Liver (tissue), 3 donors: ENCODE measurements at regions not wholly inside any gene's neighbourhood (a gene's known extent, or its start where the extent isn't known, plus 50 kb on each side); places are given as distances from the start of the nearest gene placed in this dataset.

Experiments used
- EGR1 ChIP-seq, 2 donors: IDR thresholded peaks; 2 replicates each; pipeline ENCODE4 v1.6.1; 2016 to 2018; ENCODE audit warnings: antibody characterized with exemption in 2 of 2, low read depth in 2 of 2
- FOXA1 ChIP-seq: IDR thresholded peaks from 2 replicates; pipeline ENCODE4 v1.6.1; 2016; ENCODE audit warnings: antibody characterized with exemption
- FOXA2 ChIP-seq: IDR thresholded peaks from 2 replicates; pipeline ENCODE4 v1.6.1; 2016; ENCODE audit warnings: antibody characterized with exemption
- GABPA ChIP-seq, 2 donors: IDR thresholded peaks in 1 of 2; conservative IDR thresholded peaks in 1 of 2; 2 replicates each; pipeline ENCODE4 v1.6.1; 2016; ENCODE audit warnings: antibody characterized with exemption in 2 of 2, mild to moderate bottlenecking in 1 of 2, moderate library complexity in 1 of 2
- RAD21 ChIP-seq, 2 donors: IDR thresholded peaks; 2 replicates each; pipeline ENCODE4 v1.6.1; 2016; ENCODE audit warnings: antibody characterized with exemption in 2 of 2, mild to moderate bottlenecking in 2 of 2
- SP1 ChIP-seq: IDR thresholded peaks from 2 replicates; pipeline ENCODE4 v1.6.1; 2018; ENCODE audit warnings: antibody characterized with exemption, mild to moderate bottlenecking
- TAF1 ChIP-seq: conservative IDR thresholded peaks from 2 replicates; pipeline ENCODE4 v1.6.1; 2016; ENCODE audit warnings: antibody characterized with exemption, mild to moderate bottlenecking
- YY1 ChIP-seq: IDR thresholded peaks from 2 replicates; pipeline ENCODE4 v1.6.1; 2016; ENCODE audit warnings: antibody characterized with exemption, mild to moderate bottlenecking
- TF ChIP-seq, protein P1 (sequence below): IDR thresholded peaks from 2 replicates; pipeline ENCODE4 v1.6.1; 2016; ENCODE audit warnings: antibody characterized with exemption, mild to moderate bottlenecking
- TF ChIP-seq, protein P2 (sequence below): fragments of 150-350 bp; IDR thresholded peaks from 2 replicates; pipeline ENCODE4 v1.5.1; 2017; ENCODE audit warnings: improper control_type of control experiment, low read depth, low read length; ENCODE audit not compliant: missing input control
- TF ChIP-seq, protein P3 (sequence below): IDR thresholded peaks from 2 replicates; pipeline ENCODE4 v1.6.1; 2016; ENCODE audit warnings: antibody characterized with exemption
- TF ChIP-seq, protein P4 (sequence below): IDR thresholded peaks from 2 replicates; pipeline ENCODE4 v1.6.1; 2016; ENCODE audit warnings: antibody characterized with exemption
- donor health status: healthy.
- donor health status: healthy.

DNA sequence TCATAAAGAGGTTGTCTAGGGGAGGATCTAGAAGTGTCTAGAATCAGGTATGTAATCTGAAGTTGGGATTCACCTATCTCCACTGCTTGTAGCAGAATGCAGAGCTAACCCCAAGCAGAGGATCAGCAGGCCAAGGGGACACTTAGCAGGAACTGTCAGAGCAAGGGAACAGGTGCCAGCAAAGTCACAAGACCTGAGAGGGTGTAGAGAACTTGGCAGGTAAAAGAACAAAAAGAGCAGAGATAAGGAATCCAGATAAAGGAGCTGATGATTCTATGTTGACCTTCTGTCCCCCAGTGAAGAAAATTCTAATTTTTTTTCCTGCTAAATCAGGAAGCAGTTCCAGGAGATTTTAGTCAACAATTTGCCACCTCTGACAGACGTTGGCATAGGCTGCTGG lies 91.4 kb upstream of the CCDC71L start:
- TF ChIP-seq, protein P1, sequence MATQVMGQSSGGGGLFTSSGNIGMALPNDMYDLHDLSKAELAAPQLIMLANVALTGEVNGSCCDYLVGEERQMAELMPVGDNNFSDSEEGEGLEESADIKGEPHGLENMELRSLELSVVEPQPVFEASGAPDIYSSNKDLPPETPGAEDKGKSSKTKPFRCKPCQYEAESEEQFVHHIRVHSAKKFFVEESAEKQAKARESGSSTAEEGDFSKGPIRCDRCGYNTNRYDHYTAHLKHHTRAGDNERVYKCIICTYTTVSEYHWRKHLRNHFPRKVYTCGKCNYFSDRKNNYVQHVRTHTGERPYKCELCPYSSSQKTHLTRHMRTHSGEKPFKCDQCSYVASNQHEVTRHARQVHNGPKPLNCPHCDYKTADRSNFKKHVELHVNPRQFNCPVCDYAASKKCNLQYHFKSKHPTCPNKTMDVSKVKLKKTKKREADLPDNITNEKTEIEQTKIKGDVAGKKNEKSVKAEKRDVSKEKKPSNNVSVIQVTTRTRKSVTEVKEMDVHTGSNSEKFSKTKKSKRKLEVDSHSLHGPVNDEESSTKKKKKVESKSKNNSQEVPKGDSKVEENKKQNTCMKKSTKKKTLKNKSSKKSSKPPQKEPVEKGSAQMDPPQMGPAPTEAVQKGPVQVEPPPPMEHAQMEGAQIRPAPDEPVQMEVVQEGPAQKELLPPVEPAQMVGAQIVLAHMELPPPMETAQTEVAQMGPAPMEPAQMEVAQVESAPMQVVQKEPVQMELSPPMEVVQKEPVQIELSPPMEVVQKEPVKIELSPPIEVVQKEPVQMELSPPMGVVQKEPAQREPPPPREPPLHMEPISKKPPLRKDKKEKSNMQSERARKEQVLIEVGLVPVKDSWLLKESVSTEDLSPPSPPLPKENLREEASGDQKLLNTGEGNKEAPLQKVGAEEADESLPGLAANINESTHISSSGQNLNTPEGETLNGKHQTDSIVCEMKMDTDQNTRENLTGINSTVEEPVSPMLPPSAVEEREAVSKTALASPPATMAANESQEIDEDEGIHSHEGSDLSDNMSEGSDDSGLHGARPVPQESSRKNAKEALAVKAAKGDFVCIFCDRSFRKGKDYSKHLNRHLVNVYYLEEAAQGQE = no peak
- TF ChIP-seq, protein P2, sequence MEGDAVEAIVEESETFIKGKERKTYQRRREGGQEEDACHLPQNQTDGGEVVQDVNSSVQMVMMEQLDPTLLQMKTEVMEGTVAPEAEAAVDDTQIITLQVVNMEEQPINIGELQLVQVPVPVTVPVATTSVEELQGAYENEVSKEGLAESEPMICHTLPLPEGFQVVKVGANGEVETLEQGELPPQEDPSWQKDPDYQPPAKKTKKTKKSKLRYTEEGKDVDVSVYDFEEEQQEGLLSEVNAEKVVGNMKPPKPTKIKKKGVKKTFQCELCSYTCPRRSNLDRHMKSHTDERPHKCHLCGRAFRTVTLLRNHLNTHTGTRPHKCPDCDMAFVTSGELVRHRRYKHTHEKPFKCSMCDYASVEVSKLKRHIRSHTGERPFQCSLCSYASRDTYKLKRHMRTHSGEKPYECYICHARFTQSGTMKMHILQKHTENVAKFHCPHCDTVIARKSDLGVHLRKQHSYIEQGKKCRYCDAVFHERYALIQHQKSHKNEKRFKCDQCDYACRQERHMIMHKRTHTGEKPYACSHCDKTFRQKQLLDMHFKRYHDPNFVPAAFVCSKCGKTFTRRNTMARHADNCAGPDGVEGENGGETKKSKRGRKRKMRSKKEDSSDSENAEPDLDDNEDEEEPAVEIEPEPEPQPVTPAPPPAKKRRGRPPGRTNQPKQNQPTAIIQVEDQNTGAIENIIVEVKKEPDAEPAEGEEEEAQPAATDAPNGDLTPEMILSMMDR = no peak
- TF ChIP-seq TAF1 (no peak), GABPA (IDR thresholded peaks at IDR 0.05 in 1 of 2, conservative IDR thresholded peaks at IDR 0.05 in 1 of 2) (no peak), EGR1 (IDR thresholded peaks at IDR 0.05; ENCODE audit: low read depth in 2 of 2) (no peak), YY1 (no peak), SP1 (no peak), FOXA2 (no peak), FOXA1 (no peak), RAD21 (IDR thresholded peaks at IDR 0.05) (no peak)
- TF ChIP-seq, protein P3, sequence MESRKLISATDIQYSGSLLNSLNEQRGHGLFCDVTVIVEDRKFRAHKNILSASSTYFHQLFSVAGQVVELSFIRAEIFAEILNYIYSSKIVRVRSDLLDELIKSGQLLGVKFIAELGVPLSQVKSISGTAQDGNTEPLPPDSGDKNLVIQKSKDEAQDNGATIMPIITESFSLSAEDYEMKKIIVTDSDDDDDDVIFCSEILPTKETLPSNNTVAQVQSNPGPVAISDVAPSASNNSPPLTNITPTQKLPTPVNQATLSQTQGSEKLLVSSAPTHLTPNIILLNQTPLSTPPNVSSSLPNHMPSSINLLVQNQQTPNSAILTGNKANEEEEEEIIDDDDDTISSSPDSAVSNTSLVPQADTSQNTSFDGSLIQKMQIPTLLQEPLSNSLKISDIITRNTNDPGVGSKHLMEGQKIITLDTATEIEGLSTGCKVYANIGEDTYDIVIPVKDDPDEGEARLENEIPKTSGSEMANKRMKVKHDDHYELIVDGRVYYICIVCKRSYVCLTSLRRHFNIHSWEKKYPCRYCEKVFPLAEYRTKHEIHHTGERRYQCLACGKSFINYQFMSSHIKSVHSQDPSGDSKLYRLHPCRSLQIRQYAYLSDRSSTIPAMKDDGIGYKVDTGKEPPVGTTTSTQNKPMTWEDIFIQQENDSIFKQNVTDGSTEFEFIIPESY = no peak
- TF ChIP-seq, protein P4, sequence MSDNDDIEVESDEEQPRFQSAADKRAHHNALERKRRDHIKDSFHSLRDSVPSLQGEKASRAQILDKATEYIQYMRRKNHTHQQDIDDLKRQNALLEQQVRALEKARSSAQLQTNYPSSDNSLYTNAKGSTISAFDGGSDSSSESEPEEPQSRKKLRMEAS = no peak
